Activated naive CD8-positive, alpha-beta T cell treated with anti-CD3 and anti-CD28 coated beads, Interleukin-2, amount 50 U/mL, for 24 hours (primary cell): ENCODE measurements at regions not wholly inside any gene's neighbourhood (a gene's known extent, or its start where the extent isn't known, plus 50 kb on each side); places are given as distances from the start of the nearest gene placed in this dataset.

Source experiments
- ATAC-seq: fragments of 150-1000 bp; cut with Tn5 transposase; one replicate; pipeline ENCODE4 v1.10.0; 2021
- DNase-seq: peaks from one replicate; pipeline ENCODE4 v3.0.0; 2021
- H3K27ac Mint-ChIP-seq: one replicate; pipeline ENCODE4 v1.8.0; 2021; ENCODE audit warnings: mild to moderate bottlenecking, mixed read lengths
- H3K27me3 Mint-ChIP-seq: one replicate; pipeline ENCODE4 v1.8.0; 2021; ENCODE audit warnings: mixed read lengths
- H3K36me3 Mint-ChIP-seq: one replicate; pipeline ENCODE4 v1.8.0; 2021; ENCODE audit warnings: low read depth, mixed read lengths
- H3K4me1 Mint-ChIP-seq: one replicate; pipeline ENCODE4 v1.8.0; 2021; ENCODE audit warnings: mixed read lengths
- H3K4me3 Mint-ChIP-seq: one replicate; pipeline ENCODE4 v1.8.0; 2021; ENCODE audit warnings: mild to moderate bottlenecking, moderate library complexity, mixed read lengths
- H3K9me3 Mint-ChIP-seq: one replicate; pipeline ENCODE4 v1.8.0; 2021; ENCODE audit warnings: mixed read lengths

DNA sequence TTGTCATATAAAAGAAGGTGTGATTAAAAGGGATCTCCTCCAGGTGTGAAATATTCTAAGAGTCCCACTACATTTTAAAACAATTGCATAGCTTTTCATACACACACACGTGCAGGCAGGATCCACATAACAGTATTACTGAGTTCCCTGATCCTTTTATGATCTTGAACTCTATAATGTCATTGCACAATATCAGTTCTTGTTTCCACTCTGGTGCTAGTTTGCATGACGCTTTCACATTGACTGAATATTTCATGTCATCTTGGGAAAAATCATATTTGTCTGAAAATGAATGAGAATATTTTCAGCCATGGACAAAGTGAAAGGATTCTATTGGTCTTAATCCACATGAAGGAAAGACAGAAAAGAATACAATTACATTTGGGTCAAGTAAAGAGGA, 703.8 kb downstream of the CDH8 start:
- no peak for ATAC-seq
- no peaks in the 10 kb centered on the region for H3K27me3 Mint-ChIP-seq
- no peaks in the 10 kb centered on the region for H3K36me3 Mint-ChIP-seq
- peaks cover 23% of the 10 kb centered on the region for H3K9me3 Mint-ChIP-seq
- DNase-seq: no peak
- no peak overlapping the region for H3K4me3 Mint-ChIP-seq
- no peaks in the 10 kb centered on the region for H3K4me1 Mint-ChIP-seq
- no peak overlapping the region for H3K27ac Mint-ChIP-seq

DNA sequence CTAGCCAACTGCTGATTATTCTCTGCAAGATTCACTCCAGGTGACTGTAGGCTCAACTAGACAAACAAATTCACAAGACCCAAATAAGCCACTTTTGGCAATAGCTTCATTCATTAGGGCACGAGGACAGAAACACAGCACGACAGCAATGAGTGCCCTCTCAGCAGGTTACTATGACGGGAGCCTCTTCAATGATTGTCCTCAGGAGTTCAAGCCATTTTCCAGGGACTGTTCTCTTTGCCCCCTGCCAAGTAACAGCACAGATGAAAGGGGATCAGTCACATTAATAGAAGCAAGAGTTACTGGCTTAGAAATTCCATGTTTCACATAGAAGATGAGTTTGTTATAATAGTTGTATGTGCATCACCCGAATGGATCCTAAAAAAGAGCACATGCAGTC, 712.2 kb downstream of the CDH8 start:
- H3K27me3 Mint-ChIP-seq: no peaks in the 10 kb centered on the region
- no peak overlapping the region for H3K4me3 Mint-ChIP-seq
- no peaks in the 10 kb centered on the region for H3K4me1 Mint-ChIP-seq
- no peaks in the 10 kb centered on the region for H3K36me3 Mint-ChIP-seq
- no peak for DNase-seq
- no peak for ATAC-seq
- no peak overlapping the region for H3K27ac Mint-ChIP-seq
- peaks cover 19% of the 10 kb centered on the region for H3K9me3 Mint-ChIP-seq

DNA sequence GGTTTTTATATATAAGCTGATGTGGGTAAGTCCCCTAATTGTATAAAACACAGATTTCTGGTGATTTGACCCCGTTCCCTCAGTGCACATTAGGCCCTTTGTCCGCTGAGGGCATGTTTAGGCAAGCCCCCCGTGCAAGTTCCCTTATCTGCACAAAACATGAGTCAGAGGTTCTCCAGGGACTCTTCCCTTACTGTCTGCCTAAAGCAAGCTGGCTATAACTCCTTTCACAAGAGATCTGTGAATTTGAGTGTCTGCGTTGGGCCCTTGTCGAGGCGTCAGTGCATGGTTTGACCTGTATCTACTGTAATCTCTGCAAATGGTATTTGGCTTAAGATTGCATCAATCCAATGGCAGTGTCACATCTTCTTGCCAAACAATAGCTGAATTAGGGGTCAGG, 712.8 kb downstream of the CDH8 start:
- Mint-ChIP-seq H3K36me3 (no peaks in the 10 kb centered on the region), H3K27me3 (no peaks in the 10 kb centered on the region), H3K4me3 (no peak overlapping the region), H3K4me1 (no peaks in the 10 kb centered on the region), H3K9me3 (peaks cover 19% of the 10 kb centered on the region), H3K27ac (no peak overlapping the region)
- DNase-seq: no peak
- no peak for ATAC-seq

DNA sequence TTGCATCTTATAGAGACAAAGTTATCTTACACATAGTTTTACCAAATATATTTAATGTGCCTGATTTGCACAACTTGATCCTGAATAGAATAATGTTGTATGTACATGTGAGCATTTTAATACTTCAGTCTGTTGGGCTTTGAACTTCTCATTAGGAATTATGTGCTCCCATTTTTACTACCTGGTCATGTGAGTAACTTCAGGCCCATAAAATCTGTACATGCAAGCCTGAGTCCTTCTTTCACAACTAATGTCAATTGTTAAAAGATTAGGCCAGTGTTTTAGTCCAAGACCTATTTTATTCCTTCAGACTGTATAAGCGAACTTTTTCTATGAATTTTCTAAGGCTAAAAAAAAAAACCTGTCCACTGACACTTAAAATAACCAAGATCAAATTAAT, 715.4 kb downstream of the CDH8 start:
- no peaks in the 10 kb centered on the region for H3K36me3 Mint-ChIP-seq
- DNase-seq (no peak), ATAC-seq (no peak)
- peaks cover 19% of the 10 kb centered on the region for H3K9me3 Mint-ChIP-seq
- no peak overlapping the region for H3K4me3 Mint-ChIP-seq
- no peaks in the 10 kb centered on the region for H3K4me1 Mint-ChIP-seq
- no peaks in the 10 kb centered on the region for H3K27me3 Mint-ChIP-seq
- H3K27ac Mint-ChIP-seq: no peak overlapping the region

DNA sequence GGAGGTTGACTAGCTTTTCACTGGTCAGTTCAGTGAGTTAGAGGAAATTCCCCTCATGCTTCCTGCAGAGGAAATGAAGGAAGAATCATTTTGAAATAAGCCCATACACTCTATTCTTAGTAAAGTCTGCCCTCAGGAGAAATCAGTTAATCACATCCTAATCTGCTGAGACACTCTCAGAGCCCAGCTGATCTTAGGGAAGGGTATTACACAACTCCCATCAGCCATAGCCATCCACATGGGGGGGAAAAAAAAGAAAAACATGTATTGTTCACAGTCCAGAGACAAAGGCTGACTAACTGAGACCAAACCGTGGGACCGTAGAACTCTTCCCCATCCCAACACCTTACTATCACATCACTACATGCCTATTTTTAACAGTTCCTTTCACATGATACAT, 722.3 kb downstream of the CDH8 start:
- H3K27ac Mint-ChIP-seq: no peak overlapping the region
- no peaks in the 10 kb centered on the region for H3K4me1 Mint-ChIP-seq
- H3K4me3 Mint-ChIP-seq: no peak overlapping the region
- H3K9me3 Mint-ChIP-seq: peaks cover 29% of the 10 kb centered on the region
- H3K27me3 Mint-ChIP-seq: no peaks in the 10 kb centered on the region
- no peaks in the 10 kb centered on the region for H3K36me3 Mint-ChIP-seq
- no peak for DNase-seq
- no peak for ATAC-seq

DNA sequence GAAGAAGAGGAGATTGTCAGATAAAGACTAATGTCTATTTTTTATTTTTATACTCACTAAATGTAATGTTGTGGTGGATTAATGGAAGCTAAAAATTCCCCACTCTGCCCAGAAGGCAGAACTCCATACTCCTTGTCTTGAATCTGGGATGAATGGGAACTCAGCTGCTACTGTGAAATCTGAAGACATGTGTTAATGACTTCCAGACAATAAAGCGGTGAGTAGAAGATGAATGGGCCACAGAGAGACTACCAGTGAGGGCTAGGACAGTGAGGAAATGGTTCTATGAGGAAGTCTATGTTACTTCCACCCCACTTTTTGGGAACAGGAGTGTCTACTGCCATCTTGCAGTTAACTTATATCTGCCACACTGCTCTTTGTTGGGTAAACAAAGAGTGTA, 726.9 kb downstream of the CDH8 start:
- H3K9me3 Mint-ChIP-seq: peaks cover 32% of the 10 kb centered on the region
- ATAC-seq (no peak), DNase-seq (no peak)
- no peak overlapping the region for H3K27ac Mint-ChIP-seq
- no peak overlapping the region for H3K4me3 Mint-ChIP-seq
- H3K27me3 Mint-ChIP-seq: no peaks in the 10 kb centered on the region
- no peaks in the 10 kb centered on the region for H3K36me3 Mint-ChIP-seq
- H3K4me1 Mint-ChIP-seq: no peaks in the 10 kb centered on the region

DNA sequence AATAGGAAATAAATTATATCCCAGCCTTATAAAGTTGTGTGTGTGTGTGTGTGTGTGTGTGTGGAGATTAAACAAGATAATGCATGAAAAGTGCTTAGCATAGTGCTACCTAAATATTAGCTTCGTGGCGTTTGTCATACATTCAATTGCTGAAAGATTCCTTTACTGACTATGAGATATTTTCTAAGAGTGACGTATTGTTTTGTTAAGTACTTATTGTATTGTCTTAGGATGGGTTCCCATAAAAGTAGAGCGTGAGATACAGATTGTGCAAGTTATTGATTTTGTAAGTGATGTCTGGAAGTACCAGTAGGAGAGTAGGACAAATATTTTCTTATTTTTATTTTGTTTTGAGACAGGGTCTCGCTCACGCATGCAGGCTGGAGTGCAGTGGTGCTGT, 730.0 kb downstream of the CDH8 start:
- DNase-seq (no peak), ATAC-seq (no peak)
- H3K27ac Mint-ChIP-seq: no peak overlapping the region
- no peaks in the 10 kb centered on the region for H3K4me1 Mint-ChIP-seq
- no peaks in the 10 kb centered on the region for H3K36me3 Mint-ChIP-seq
- no peaks in the 10 kb centered on the region for H3K27me3 Mint-ChIP-seq
- peaks cover 31% of the 10 kb centered on the region for H3K9me3 Mint-ChIP-seq
- no peak overlapping the region for H3K4me3 Mint-ChIP-seq

DNA sequence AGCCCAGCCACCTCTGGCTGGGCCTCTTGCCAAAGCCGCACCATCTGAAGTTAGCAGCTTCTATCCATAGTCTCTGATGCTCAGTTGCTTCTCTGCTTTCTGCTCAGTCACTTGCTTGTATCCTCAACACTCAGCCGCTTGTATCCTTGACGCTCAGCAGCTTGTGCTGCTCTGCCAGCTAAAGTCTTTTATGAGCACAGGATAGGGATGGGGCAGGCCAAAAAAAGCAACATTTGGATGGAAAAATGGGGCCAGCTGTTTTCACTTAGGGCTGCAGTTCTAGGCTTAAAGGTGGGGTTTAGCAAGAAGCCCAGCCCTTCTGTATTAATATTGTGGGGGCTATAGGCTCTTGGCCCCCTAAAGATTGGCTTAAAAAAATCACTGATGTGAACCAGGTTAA, 739.4 kb downstream of the CDH8 start:
- Mint-ChIP-seq H3K27me3 (no peaks in the 10 kb centered on the region), H3K9me3 (peaks cover 14% of the 10 kb centered on the region), H3K4me3 (no peak overlapping the region), H3K36me3 (no peaks in the 10 kb centered on the region), H3K4me1 (no peaks in the 10 kb centered on the region), H3K27ac (no peak overlapping the region)
- DNase-seq (no peak), ATAC-seq (no peak)

DNA sequence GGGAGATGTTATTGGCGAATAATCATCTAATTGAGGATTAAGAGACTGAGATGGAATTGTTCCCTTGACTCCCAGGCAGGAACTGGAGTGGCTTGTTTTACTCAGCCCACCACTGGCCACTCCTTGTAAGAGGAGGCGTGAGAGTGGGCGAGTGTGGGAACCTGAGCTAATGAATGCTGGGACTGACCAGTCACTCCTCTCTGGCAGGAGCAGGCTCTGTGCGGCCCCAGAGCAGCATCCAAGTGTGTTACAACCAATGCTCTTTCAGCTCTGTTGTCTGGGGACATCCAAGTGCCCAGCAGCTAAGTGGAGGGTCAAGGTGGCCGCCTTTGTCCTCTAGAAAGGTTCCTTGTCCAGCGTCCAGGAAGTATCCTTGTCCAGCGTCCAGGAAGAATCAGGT, 739.9 kb downstream of the CDH8 start:
- DNase-seq (no peak), ATAC-seq (no peak)
- H3K27me3 Mint-ChIP-seq: no peaks in the 10 kb centered on the region
- H3K4me3 Mint-ChIP-seq: no peak overlapping the region
- H3K9me3 Mint-ChIP-seq: peaks cover 14% of the 10 kb centered on the region
- H3K36me3 Mint-ChIP-seq: no peaks in the 10 kb centered on the region
- H3K4me1 Mint-ChIP-seq: no peaks in the 10 kb centered on the region
- no peak overlapping the region for H3K27ac Mint-ChIP-seq

DNA sequence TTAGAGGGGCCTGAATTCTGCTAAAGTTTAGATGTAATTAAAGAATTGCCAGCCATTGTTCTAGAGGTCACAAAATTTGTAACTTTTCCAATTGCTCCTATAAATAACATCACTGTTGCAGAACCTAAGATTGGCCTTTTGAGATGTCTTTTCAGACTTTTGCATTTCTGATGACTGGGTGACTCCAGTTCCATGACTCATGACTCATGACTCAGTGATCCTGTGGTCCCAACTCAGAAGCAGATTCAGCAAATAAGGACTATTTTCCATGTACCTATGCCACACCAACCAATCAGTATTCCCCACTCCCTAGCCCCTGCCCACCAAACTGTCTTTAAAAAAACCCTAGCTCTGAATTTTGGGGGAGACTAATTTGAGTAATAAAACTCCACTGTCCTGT, 740.9 kb downstream of the CDH8 start:
- no peak for ATAC-seq
- Mint-ChIP-seq H3K9me3 (peaks cover 14% of the 10 kb centered on the region), H3K27ac (no peak overlapping the region), H3K36me3 (no peaks in the 10 kb centered on the region), H3K4me3 (no peak overlapping the region), H3K27me3 (no peaks in the 10 kb centered on the region), H3K4me1 (no peaks in the 10 kb centered on the region)
- no peak for DNase-seq

DNA sequence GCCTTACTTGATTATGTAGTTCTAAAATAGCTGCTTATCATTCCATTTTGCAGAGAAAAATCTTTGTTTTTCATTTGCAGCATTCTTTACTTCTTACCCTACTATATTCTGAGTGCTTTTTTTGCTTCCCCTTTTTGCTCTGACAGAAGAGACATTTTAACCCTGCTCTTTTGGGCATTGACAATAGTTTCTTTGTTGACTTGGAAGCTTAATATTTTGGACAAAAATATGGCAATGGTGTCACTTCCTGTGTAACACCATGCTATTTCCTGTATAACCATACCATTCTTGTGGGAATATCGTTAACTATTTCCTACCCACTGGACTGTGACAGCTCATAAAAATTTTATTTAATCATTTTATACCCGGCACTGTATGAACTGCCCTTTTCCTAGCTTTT, 747.1 kb downstream of the CDH8 start:
- no peak overlapping the region for H3K27ac Mint-ChIP-seq
- no peaks in the 10 kb centered on the region for H3K36me3 Mint-ChIP-seq
- peaks cover 6% of the 10 kb centered on the region for H3K9me3 Mint-ChIP-seq
- no peaks in the 10 kb centered on the region for H3K4me1 Mint-ChIP-seq
- no peaks in the 10 kb centered on the region for H3K27me3 Mint-ChIP-seq
- ATAC-seq (no peak), DNase-seq (no peak)
- H3K4me3 Mint-ChIP-seq: no peak overlapping the region

DNA sequence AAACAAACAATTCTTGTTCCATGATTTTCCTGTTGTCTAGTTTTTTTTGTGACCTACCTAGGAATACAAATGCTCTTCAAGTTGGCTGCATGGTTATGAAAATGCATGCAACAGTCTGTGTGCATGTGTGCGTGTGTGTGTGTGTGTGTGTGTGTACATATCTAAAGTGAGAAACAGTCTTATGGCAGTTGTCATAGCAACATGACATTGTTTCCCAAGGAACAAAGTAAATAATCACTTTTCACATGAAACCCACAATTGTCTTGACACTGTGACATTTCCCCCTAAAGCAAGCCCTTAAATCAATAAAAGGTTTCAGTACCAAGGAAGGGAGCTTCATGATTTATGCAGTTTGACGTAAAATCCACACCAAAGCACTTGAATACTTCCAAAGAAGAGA, 758.4 kb downstream of the CDH8 start:
- no peak overlapping the region for H3K4me3 Mint-ChIP-seq
- peaks cover 2% of the 10 kb centered on the region for H3K36me3 Mint-ChIP-seq
- no peak for ATAC-seq
- H3K9me3 Mint-ChIP-seq: peaks cover 25% of the 10 kb centered on the region
- no peak overlapping the region for H3K27ac Mint-ChIP-seq
- DNase-seq: no peak
- H3K4me1 Mint-ChIP-seq: no peaks in the 10 kb centered on the region
- no peaks in the 10 kb centered on the region for H3K27me3 Mint-ChIP-seq

DNA sequence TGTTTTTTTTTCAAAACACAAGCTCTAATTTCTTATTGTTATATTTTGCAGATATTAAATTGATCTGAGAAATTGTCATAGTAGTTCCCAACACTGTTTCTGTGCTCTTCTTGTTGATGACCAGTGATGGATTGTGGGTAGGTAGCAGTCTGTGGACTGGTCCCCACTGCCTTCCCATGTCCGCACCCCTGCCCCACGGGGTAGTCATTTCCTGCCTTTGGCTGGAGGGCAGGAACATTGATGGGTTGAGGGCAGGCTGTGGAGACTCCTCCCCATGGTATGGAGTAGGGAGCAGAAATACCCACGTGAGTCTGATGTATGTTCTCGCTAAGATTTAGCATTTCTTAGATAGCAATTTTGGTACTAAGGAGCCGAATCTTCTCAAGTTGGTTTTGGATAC, 762.0 kb downstream of the CDH8 start:
- Mint-ChIP-seq H3K4me3 (no peak overlapping the region), H3K9me3 (peaks cover 20% of the 10 kb centered on the region), H3K36me3 (peaks cover 2% of the 10 kb centered on the region), H3K4me1 (no peaks in the 10 kb centered on the region), H3K27ac (no peak overlapping the region), H3K27me3 (no peaks in the 10 kb centered on the region)
- no peak for DNase-seq
- ATAC-seq: no peak

DNA sequence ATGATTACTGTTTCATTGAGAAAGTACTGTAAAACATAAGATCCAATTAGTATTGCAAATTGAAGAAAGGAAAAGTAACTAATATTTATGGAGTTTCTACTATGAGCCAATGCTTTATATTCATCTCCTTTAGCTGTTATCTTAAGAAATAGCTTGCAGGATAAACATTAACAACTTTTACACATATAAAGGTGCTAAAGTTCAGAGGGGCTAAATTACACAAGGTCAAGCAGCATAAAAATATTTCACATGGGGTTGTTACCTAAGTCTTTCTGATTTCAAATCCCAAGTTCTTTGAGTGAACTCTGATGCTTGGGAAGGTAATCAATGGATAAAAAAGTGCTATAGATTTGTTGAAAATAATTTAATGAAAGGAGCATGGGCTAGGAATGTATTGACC, 765.5 kb downstream of the CDH8 start:
- Mint-ChIP-seq H3K4me3 (no peak overlapping the region), H3K4me1 (no peaks in the 10 kb centered on the region), H3K9me3 (peaks cover 16% of the 10 kb centered on the region), H3K36me3 (peaks cover 2% of the 10 kb centered on the region), H3K27me3 (no peaks in the 10 kb centered on the region), H3K27ac (no peak overlapping the region)
- ATAC-seq: no peak
- DNase-seq: no peak

DNA sequence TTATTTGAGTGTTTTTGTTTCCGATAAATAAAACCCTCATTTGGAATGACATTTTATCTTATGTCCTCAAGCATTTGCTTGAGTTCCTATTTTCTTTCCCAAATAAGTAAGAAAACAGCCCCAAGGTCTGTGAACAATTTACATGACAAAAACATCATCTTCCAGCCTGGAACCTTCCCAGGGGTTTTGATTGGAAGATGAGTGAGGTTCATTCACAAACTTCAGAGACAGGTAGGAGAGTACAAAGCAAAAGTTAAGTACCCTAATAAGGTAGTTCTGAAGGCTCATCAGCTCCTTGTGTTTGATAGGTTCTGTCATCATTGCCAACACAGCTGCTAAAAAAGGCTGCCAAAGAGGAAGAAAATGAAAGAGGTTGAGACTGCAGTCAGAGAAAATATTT, 772.8 kb downstream of the CDH8 start:
- DNase-seq (no peak), ATAC-seq (no peak)
- no peaks in the 10 kb centered on the region for H3K9me3 Mint-ChIP-seq
- no peak overlapping the region for H3K27ac Mint-ChIP-seq
- H3K4me1 Mint-ChIP-seq: no peaks in the 10 kb centered on the region
- no peaks in the 10 kb centered on the region for H3K27me3 Mint-ChIP-seq
- H3K36me3 Mint-ChIP-seq: no peaks in the 10 kb centered on the region
- no peak overlapping the region for H3K4me3 Mint-ChIP-seq

DNA sequence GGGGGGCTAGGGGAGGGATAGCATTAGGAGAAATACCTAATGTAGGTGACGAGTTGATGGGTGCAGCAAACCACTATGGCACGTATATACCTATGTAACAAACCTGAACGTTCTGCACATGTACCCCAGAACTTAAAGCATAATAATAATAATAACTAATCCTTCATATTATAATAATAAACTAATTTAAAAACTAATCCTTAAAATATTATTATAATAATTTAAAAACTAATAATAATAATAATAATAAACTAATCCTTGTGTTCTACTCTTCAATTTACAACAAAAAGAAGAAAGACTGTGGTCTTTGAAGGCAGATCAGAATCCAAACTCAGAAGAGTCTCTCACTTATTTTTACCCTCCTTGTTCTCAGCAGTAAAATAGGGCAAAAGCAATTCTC, 774.9 kb downstream of the CDH8 start:
- no peak overlapping the region for H3K27ac Mint-ChIP-seq
- H3K27me3 Mint-ChIP-seq: no peaks in the 10 kb centered on the region
- no peak for ATAC-seq
- H3K4me1 Mint-ChIP-seq: no peaks in the 10 kb centered on the region
- no peak for DNase-seq
- no peaks in the 10 kb centered on the region for H3K36me3 Mint-ChIP-seq
- peaks cover 4% of the 10 kb centered on the region for H3K9me3 Mint-ChIP-seq
- no peak overlapping the region for H3K4me3 Mint-ChIP-seq
